ENCODE measurements at regions not wholly inside any gene's neighbourhood (a gene's known extent, or its start where the extent isn't known, plus 50 kb on each side); places are given as distances from the start of the nearest gene placed in this dataset.

GRCh38 chr18:53792762-53793161 lies 431.7 kb downstream of the MBD2 start:
- TF ChIP-seq CTCF (IDR thresholded peaks at IDR 0.05), result no peak
- H3K36me3 ChIP-seq, result no peaks in the 10 kb centered on the region
- H3K4me3 ChIP-seq (ENCODE audit: low read depth in 1 of 2, low read length in 1 of 2), result no peak overlapping the region
- H3K9me3 ChIP-seq, result no peaks in the 10 kb centered on the region
- no peaks in the 10 kb centered on the region for H3K4me1 ChIP-seq (ENCODE audit: control insufficient read depth in 1 of 2, insufficient read depth in 1 of 2, low read depth in 1 of 2, low read length in 1 of 2)
- H3K27ac ChIP-seq, result no peak overlapping the region
- no peaks in the 10 kb centered on the region for H3K27me3 ChIP-seq

- Histone ChIP-seq H3K4me1 (ENCODE audit: control insufficient read depth in 1 of 2, insufficient read depth in 1 of 2, low read depth in 1 of 2, low read length in 1 of 2) (no peaks in the 10 kb centered on the region), H3K27me3 (no peaks in the 10 kb centered on the region), H3K27ac (no peak overlapping the region), H3K9me3 (no peaks in the 10 kb centered on the region), H3K4me3 (ENCODE audit: low read depth in 1 of 2, low read length in 1 of 2) (no peak overlapping the region), H3K36me3 (no peaks in the 10 kb centered on the region)
- no peak for TF ChIP-seq CTCF (IDR thresholded peaks at IDR 0.05)
Measured at GRCh38 chr18:53790786-53791185, 433.7 kb downstream of the MBD2 start.

- Histone ChIP-seq H3K9me3 (no peaks in the 10 kb centered on the region), H3K4me3 (ENCODE audit: low read depth in 1 of 2, low read length in 1 of 2) (no peak overlapping the region), H3K36me3 (no peaks in the 10 kb centered on the region), H3K27me3 (no peaks in the 10 kb centered on the region), H3K27ac (no peak overlapping the region), H3K4me1 (ENCODE audit: control insufficient read depth in 1 of 2, insufficient read depth in 1 of 2, low read depth in 1 of 2, low read length in 1 of 2) (no peaks in the 10 kb centered on the region)
- TF ChIP-seq CTCF (IDR thresholded peaks at IDR 0.05), result no peak
Measured at GRCh38 chr18:53789376-53790247, 434.9 kb downstream of the MBD2 start.

GRCh38 chr18:53785811-53786210 lies 438.7 kb downstream of the MBD2 start:
- no peak for TF ChIP-seq CTCF (IDR thresholded peaks at IDR 0.05)

DNA sequence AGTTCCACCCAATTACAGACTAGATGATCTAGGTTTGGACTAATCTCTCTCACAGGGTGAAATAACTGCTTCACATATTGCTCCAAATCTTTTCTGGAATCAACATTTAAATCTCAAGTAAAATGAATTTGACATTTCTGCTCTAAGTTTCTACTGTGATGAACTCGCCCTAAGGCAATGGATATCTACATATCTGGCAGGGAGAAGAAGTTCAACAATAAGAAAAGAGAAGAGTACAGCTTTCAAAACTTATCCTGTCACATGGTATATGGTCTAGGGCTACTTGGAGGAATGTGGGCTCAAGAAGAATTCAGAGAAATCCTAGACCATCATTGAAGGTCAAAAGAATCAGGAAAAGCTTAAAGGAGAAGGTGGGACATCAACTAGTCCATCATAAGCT lies 440.2 kb downstream of the MBD2 start:
- Histone ChIP-seq H3K4me1 (ENCODE audit: control insufficient read depth in 1 of 2, insufficient read depth in 1 of 2, low read depth in 1 of 2, low read length in 1 of 2) (no peaks in the 10 kb centered on the region), H3K4me3 (ENCODE audit: low read depth in 1 of 2, low read length in 1 of 2) (no peak overlapping the region), H3K36me3 (no peaks in the 10 kb centered on the region), H3K27me3 (no peaks in the 10 kb centered on the region), H3K9me3 (no peaks in the 10 kb centered on the region), H3K27ac (no peak overlapping the region)
- TF ChIP-seq CTCF (IDR thresholded peaks at IDR 0.05), result no peak

More at GRCh38 chr18:53785811-53786210, 438.7 kb downstream of the MBD2 start:
- H3K4me1 ChIP-seq (ENCODE audit: control insufficient read depth in 1 of 2, insufficient read depth in 1 of 2, low read depth in 1 of 2, low read length in 1 of 2), result no peaks in the 10 kb centered on the region
- H3K36me3 ChIP-seq, result no peaks in the 10 kb centered on the region
- no peak overlapping the region for H3K27ac ChIP-seq
- H3K4me3 ChIP-seq (ENCODE audit: low read depth in 1 of 2, low read length in 1 of 2), result no peak overlapping the region
- H3K9me3 ChIP-seq, result no peaks in the 10 kb centered on the region
- H3K27me3 ChIP-seq, result no peaks in the 10 kb centered on the region
